WTC11 (cell line): ENCODE measurements at regions not wholly inside any gene's neighbourhood (a gene's known extent, or its start where the extent isn't known, plus 50 kb on each side); places are given as distances from the start of the nearest gene placed in this dataset.

Experiments
- ATAC-seq: fragments of 200-7000 bp; cut with Tn5 transposase; 2 replicates; pipeline ENCODE4 v1.10.0; 2021; ENCODE audit warnings: mild to moderate bottlenecking, moderate library complexity
- CTCF ChIA-PET: fragments of 300-600 bp; sonication (Branson Sonifier 250); formaldehyde crosslinking; loops from one replicate; lab custom pipeline; 2021; ENCODE audit warnings: antibody characterized with exemption; lab: Charles Lee
- POLR2A ChIA-PET: fragments of 350-600 bp; sonication (Branson Sonifier 250); formaldehyde crosslinking; loops from one replicate; lab custom pipeline; 2021; ENCODE audit warnings: antibody characterized with exemption; lab: Charles Lee
- DNase-seq: peaks from one replicate; pipeline ENCODE4 v3.0.0; 2021; ENCODE audit warnings: low spot score
- H3K27ac Mint-ChIP-seq: 2 replicates; pipeline ENCODE4 v1.8.0; 2021; ENCODE audit warnings: mixed read lengths
- H3K27me3 Mint-ChIP-seq: 2 replicates; pipeline ENCODE4 v1.8.0; 2021; ENCODE audit warnings: low read depth, mild to moderate bottlenecking, moderate library complexity, mixed read lengths
- H3K36me3 Mint-ChIP-seq: 2 replicates; pipeline ENCODE4 v1.8.0; 2021; ENCODE audit warnings: mixed read lengths
- H3K4me1 Mint-ChIP-seq: 2 replicates; pipeline ENCODE4 v1.8.0; 2022; ENCODE audit warnings: mixed read lengths
- H3K4me3 Mint-ChIP-seq: 2 replicates; pipeline ENCODE4 v1.8.0; 2021; ENCODE audit warnings: mild to moderate bottlenecking, moderate library complexity, mixed read lengths
- H3K9me3 Mint-ChIP-seq: 2 replicates; pipeline ENCODE4 v1.8.0; 2021; ENCODE audit warnings: mixed read lengths
- ATF3 ChIP-seq: sonication (generic); formaldehyde crosslinking; conservative IDR thresholded peaks from 2 replicates; pipeline ENCODE4 v1.8.1; 2022; ENCODE audit warnings: mild to moderate bottlenecking, missing genetic modification reagents
- FOXP4 ChIP-seq: sonication (generic); formaldehyde crosslinking; IDR thresholded peaks from 2 replicates; pipeline ENCODE4 v1.8.0; 2022; ENCODE audit warnings: mild to moderate bottlenecking, missing genetic modification reagents
- GTF2I ChIP-seq: fragments of 250-450 bp; sonication (Bioruptor Pico); conservative IDR thresholded peaks from 2 replicates; pipeline ENCODE4 v1.4.0; 2021; ENCODE audit warnings: mild to moderate bottlenecking
- IRF2 ChIP-seq: sonication (generic); formaldehyde crosslinking; IDR thresholded peaks from 2 replicates; pipeline ENCODE4 v1.8.0; 2022; ENCODE audit warnings: low read depth, missing genetic modification reagents, borderline replicate concordance
- JUN ChIP-seq: sonication (generic); formaldehyde crosslinking; IDR thresholded peaks from 2 replicates; pipeline ENCODE4 v1.8.0; 2023; ENCODE audit warnings: mild to moderate bottlenecking, missing genetic modification reagents
- NFATC4 ChIP-seq: fragments of 250-450 bp; sonication (Bioruptor Pico); IDR thresholded peaks from 2 replicates; pipeline ENCODE4 v1.9.0; 2021; ENCODE audit warnings: mild to moderate bottlenecking
- NR3C1 ChIP-seq: sonication (generic); formaldehyde crosslinking; conservative IDR thresholded peaks from 2 replicates; pipeline ENCODE4 v1.8.1; 2023; ENCODE audit warnings: low read depth, mild to moderate bottlenecking, missing genetic modification reagents
- STAT6 ChIP-seq: sonication (generic); formaldehyde crosslinking; conservative IDR thresholded peaks from 2 replicates; pipeline ENCODE4 v1.8.1; 2023; ENCODE audit warnings: mild to moderate bottlenecking, low read depth, missing genetic modification reagents, moderate library complexity
- TEAD1 ChIP-seq: sonication (generic); formaldehyde crosslinking; IDR thresholded peaks from 2 replicates; pipeline ENCODE4 v1.8.0; 2022; ENCODE audit warnings: mild to moderate bottlenecking, missing genetic modification reagents
- TP53 ChIP-seq: sonication (generic); formaldehyde crosslinking; IDR thresholded peaks from 2 replicates; pipeline ENCODE4 v1.8.1; 2023; ENCODE audit warnings: mild to moderate bottlenecking, missing genetic modification reagents
- ZMAT4 ChIP-seq: fragments of 250-450 bp; sonication (Bioruptor Pico); IDR thresholded peaks from 2 replicates; pipeline ENCODE4 v1.9.0; 2021; ENCODE audit warnings: mild to moderate bottlenecking
- ZNF281 ChIP-seq: sonication (generic); formaldehyde crosslinking; IDR thresholded peaks from 2 replicates; pipeline ENCODE4 v1.8.0; 2023; ENCODE audit warnings: mild to moderate bottlenecking, missing genetic modification reagents

- Mint-ChIP-seq H3K4me3 (no peak overlapping the region), H3K27me3 (no peaks in the 10 kb centered on the region; the same call in 1 of the 2 replicates), H3K27ac (peak overlapping the region; percentile 3; the same call in 1 of the 2 replicates), H3K4me1 (peaks cover 31% of the 10 kb centered on the region), H3K9me3 (no peaks in the 10 kb centered on the region), H3K36me3 (no peaks in the 10 kb centered on the region)
- CTCF ChIA-PET: interaction anchor here (0.6 to 1.8 kb wide), 8 partner anchors 10 to 114 kb away, joined by 3 to 6 read pairs (median 4); no protein-coding TSS in a partner anchor
- no peak for ATAC-seq
- no peak for DNase-seq
- no peak for TF ChIP-seq FOXP4 (CRISPR knock-in tag)
- no peak for TF ChIP-seq IRF2 (CRISPR knock-in tag)
- TF ChIP-seq STAT6 (CRISPR knock-in tag): no peak
- TF ChIP-seq TEAD1 (CRISPR knock-in tag): no peak
- no peak for TF ChIP-seq ATF3 (CRISPR knock-in tag)
- POLR2A ChIA-PET: interaction anchor here (0.6 to 0.7 kb wide), 2 partner anchors 43 to 50 kb away, joined by 4 to 5 read pairs; no protein-coding TSS in a partner anchor
Measured at GRCh38 chr6:37095997-37096396, 74.0 kb upstream of the PIM1 start.

GRCh38 chr6:37097335-37097734 is 72.6 kb upstream of the PIM1 start:
- Mint-ChIP-seq H3K4me1 (peaks cover 44% of the 10 kb centered on the region), H3K4me3 (no peak overlapping the region), H3K27me3 (no peaks in the 10 kb centered on the region; the same call in 1 of the 2 replicates), H3K36me3 (no peaks in the 10 kb centered on the region), H3K27ac (no peak overlapping the region), H3K9me3 (no peaks in the 10 kb centered on the region)
- no peak for TF ChIP-seq TEAD1 (CRISPR knock-in tag)
- TF ChIP-seq TP53 (CRISPR knock-in tag): no peak
- no peak for TF ChIP-seq NFATC4
- no peak for TF ChIP-seq ATF3 (CRISPR knock-in tag)
- no peak for TF ChIP-seq ZMAT4 (CRISPR knock-in tag)
- TF ChIP-seq ZNF281: no peak
- no peak for TF ChIP-seq GTF2I (CRISPR knock-in tag)
- no peak for TF ChIP-seq NR3C1 (CRISPR knock-in tag)
- TF ChIP-seq JUN: no peak
- TF ChIP-seq FOXP4 (CRISPR knock-in tag): no peak
- POLR2A ChIA-PET: interaction anchor here (0.7 kb wide), 1 partner anchor 38 kb away, joined by 3 read pairs; no protein-coding TSS in a partner anchor
- CTCF ChIA-PET: interaction anchor here (1.3 to 1.8 kb wide), 2 partner anchors 74 to 79 kb away, joined by 4 to 6 read pairs; no protein-coding TSS in a partner anchor
- DNase-seq: no peak
- ATAC-seq: no peak
